COLO668 (cell line): ENCODE measurements at regions not wholly inside any gene's neighbourhood (a gene's known extent, or its start where the extent isn't known, plus 50 kb on each side); places are given as distances from the start of the nearest gene placed in this dataset.
A peak's percentile ranks its signal among the peaks of the same experiment; 100 is the strongest.

Experiments
- DNase-seq: peaks from one replicate; lab custom pipeline; 2025; ENCODE audit not compliant: unreplicated experiment; lab: John Stamatoyannopoulos, UW

GRCh38 chr2:172323256-172323655, 104.1 kb upstream of the ITGA6 start:
- no peak for DNase-seq

- no peak for DNase-seq
These were observed 103.4 kb upstream of the ITGA6 start for GRCh38 chr2:172323861-172324597.

- no peak for DNase-seq
These were observed 101.2 kb upstream of the ITGA6 start for GRCh38 chr2:172326211-172326509.

GRCh38 chr2:172328103-172328841, 99.1 kb upstream of the ITGA6 start:
- no peak for DNase-seq

- no peak for DNase-seq
These were observed 98.0 kb upstream of the ITGA6 start for GRCh38 chr2:172329416-172329773.

- peak; percentile 67 for DNase-seq
These were observed 97.4 kb upstream of the ITGA6 start for GRCh38 chr2:172329774-172330671.

- DNase-seq = no peak
These were observed 94.9 kb upstream of the ITGA6 start for GRCh38 chr2:172332507-172332906.

- DNase-seq = no peak
These were observed 94.0 kb upstream of the ITGA6 start for GRCh38 chr2:172333235-172333977.

- DNase-seq = no peak
These were observed 93.4 kb upstream of the ITGA6 start for GRCh38 chr2:172333978-172334330.

- no peak for DNase-seq
These were observed 92.4 kb upstream of the ITGA6 start for GRCh38 chr2:172334988-172335387.

- no peak for DNase-seq
These were observed 91.7 kb upstream of the ITGA6 start for GRCh38 chr2:172335736-172336135.

GRCh38 chr2:172336681-172337080, 90.7 kb upstream of the ITGA6 start:
- DNase-seq = no peak

- no peak for DNase-seq
These were observed 87.9 kb upstream of the ITGA6 start for GRCh38 chr2:172339371-172340010.

- no peak for DNase-seq
These were observed 87.0 kb upstream of the ITGA6 start for GRCh38 chr2:172340394-172340793.

GRCh38 chr2:172342078-172342477, 85.3 kb upstream of the ITGA6 start:
- no peak for DNase-seq

- DNase-seq = no peak
These were observed 84.8 kb upstream of the ITGA6 start for GRCh38 chr2:172342611-172343010.

GRCh38 chr2:172344159-172344558, 83.2 kb upstream of the ITGA6 start:
- no peak for DNase-seq

- no peak for DNase-seq
These were observed 81.3 kb upstream of the ITGA6 start for GRCh38 chr2:172345956-172346555.

GRCh38 chr2:172348555-172349288, 78.7 kb upstream of the ITGA6 start:
- DNase-seq = no peak
